ELR (cell line): ENCODE measurements at regions not wholly inside any gene's neighbourhood (a gene's known extent, or its start where the extent isn't known, plus 50 kb on each side); places are given as distances from the start of the nearest gene placed in this dataset.

ENCODE experiments used
- DNase-seq: peaks from one replicate; pipeline ENCODE4 v3.0.0-alpha.2; 2015; ENCODE audit warnings: low read depth

- no peak for DNase-seq
These were observed 582.0 kb downstream of the CDH11 start for GRCh38 chr16:64539811-64540371.

- DNase-seq = no peak
These were observed 587.6 kb downstream of the CDH11 start for GRCh38 chr16:64534180-64534780.

GRCh38 chr16:64532691-64533090, 589.2 kb downstream of the CDH11 start:
- DNase-seq = no peak

GRCh38 chr16:64532117-64532516, 589.7 kb downstream of the CDH11 start:
- no peak for DNase-seq

GRCh38 chr16:64531401-64531800, 590.5 kb downstream of the CDH11 start:
- no peak for DNase-seq

GRCh38 chr16:64522548-64522947, 599.3 kb downstream of the CDH11 start:
- DNase-seq = no peak

GRCh38 chr16:64513871-64514270, 608.0 kb downstream of the CDH11 start:
- no peak for DNase-seq

- no peak for DNase-seq
These were observed 614.4 kb downstream of the CDH11 start for GRCh38 chr16:64507240-64508024.

GRCh38 chr16:64499211-64499610, 622.7 kb downstream of the CDH11 start:
- no peak for DNase-seq

GRCh38 chr16:64498363-64498762, 623.5 kb downstream of the CDH11 start:
- no peak for DNase-seq

- no peak for DNase-seq
These were observed 628.2 kb downstream of the CDH11 start for GRCh38 chr16:64493709-64494108.

GRCh38 chr16:64489449-64489848, 632.4 kb downstream of the CDH11 start:
- DNase-seq = no peak

- no peak for DNase-seq
These were observed 635.3 kb downstream of the CDH11 start for GRCh38 chr16:64486561-64486960.

GRCh38 chr16:64481497-64481896, 640.4 kb downstream of the CDH11 start:
- DNase-seq = no peak

GRCh38 chr16:64478252-64478906, 643.5 kb downstream of the CDH11 start:
- no peak for DNase-seq

- DNase-seq = no peak
These were observed 646.1 kb downstream of the CDH11 start for GRCh38 chr16:64475627-64476351.

GRCh38 chr16:64470916-64471315, 650.9 kb downstream of the CDH11 start:
- no peak for DNase-seq

- no peak for DNase-seq
These were observed 651.8 kb downstream of the CDH11 start for GRCh38 chr16:64469906-64470702.

GRCh38 chr16:64469351-64469750, 652.5 kb downstream of the CDH11 start:
- no peak for DNase-seq

- no peak for DNase-seq
These were observed 653.3 kb downstream of the CDH11 start for GRCh38 chr16:64468515-64469090.

- DNase-seq = no peak
These were observed 662.0 kb downstream of the CDH11 start for GRCh38 chr16:64459821-64460220.
